Progenitor cell of endocrine pancreas (in vitro differentiated cells): ENCODE measurements at regions not wholly inside any gene's neighbourhood (a gene's known extent, or its start where the extent isn't known, plus 50 kb on each side); places are given as distances from the start of the nearest gene placed in this dataset.
"Not testable (repeated sequence)": the region's sequence is repeated elsewhere in the genome, so short reads cannot be mapped to it uniquely, and the experiment has no call there.

Source experiments
- DNase-seq: peaks from one replicate; pipeline ENCODE4 v3.0.0; 2021; ENCODE audit warnings: low spot score; ENCODE audit not compliant: unreplicated experiment
- H3K27ac Mint-ChIP-seq: 2 replicates; pipeline ENCODE4 v1.8.0; 2021; ENCODE audit warnings: mild to moderate bottlenecking, moderate library complexity, mixed read lengths
- H3K27me3 Mint-ChIP-seq: 2 replicates; pipeline ENCODE4 v1.8.0; 2021; ENCODE audit warnings: mixed read lengths
- H3K36me3 Mint-ChIP-seq: 2 replicates; pipeline ENCODE4 v1.8.0; 2022; ENCODE audit warnings: mixed read lengths; ENCODE audit not compliant: insufficient read depth
- H3K4me1 Mint-ChIP-seq: 2 replicates; pipeline ENCODE4 v1.8.0; 2021; ENCODE audit warnings: low read depth, mixed read lengths
- H3K4me3 Mint-ChIP-seq: 2 replicates; pipeline ENCODE4 v1.8.0; 2021; ENCODE audit warnings: low read depth, mild to moderate bottlenecking, moderate library complexity, mixed read lengths
- H3K9me3 Mint-ChIP-seq: 2 replicates; pipeline ENCODE4 v1.8.0; 2021; ENCODE audit warnings: low read depth, mixed read lengths
- TF ChIP-seq, protein P1 (sequence below): fragments of 200-600 bp; sonication (generic); IDR thresholded peaks from one replicate; pipeline ENCODE4 v1.5.0; 2021; ENCODE audit warnings: antibody characterized with exemption, mild to moderate bottlenecking; ENCODE audit not compliant: unreplicated experiment

DNA sequence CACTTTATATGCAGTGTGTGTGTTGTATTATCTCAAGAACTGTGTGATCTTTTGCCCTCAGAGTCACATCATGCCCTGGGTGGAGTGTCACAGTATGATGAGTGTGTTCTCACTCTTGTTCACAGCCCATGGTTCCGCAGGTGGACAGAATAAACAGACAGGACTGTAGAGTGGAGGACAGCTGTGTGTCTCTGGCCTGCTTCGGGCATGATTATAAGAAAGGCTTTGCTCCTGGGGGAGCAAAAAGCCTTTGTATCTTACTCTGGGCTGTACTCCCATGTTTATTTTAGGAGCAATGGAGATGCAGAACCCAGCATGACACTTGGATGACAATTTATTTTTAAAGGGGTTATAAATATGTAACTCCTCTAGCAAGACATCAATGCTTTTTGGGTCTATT, 371.7 kb upstream of the MEX3C start:
- H3K4me3 Mint-ChIP-seq: no peak overlapping the region
- H3K4me1 Mint-ChIP-seq: no peaks in the 10 kb centered on the region
- TF ChIP-seq, protein P1, sequence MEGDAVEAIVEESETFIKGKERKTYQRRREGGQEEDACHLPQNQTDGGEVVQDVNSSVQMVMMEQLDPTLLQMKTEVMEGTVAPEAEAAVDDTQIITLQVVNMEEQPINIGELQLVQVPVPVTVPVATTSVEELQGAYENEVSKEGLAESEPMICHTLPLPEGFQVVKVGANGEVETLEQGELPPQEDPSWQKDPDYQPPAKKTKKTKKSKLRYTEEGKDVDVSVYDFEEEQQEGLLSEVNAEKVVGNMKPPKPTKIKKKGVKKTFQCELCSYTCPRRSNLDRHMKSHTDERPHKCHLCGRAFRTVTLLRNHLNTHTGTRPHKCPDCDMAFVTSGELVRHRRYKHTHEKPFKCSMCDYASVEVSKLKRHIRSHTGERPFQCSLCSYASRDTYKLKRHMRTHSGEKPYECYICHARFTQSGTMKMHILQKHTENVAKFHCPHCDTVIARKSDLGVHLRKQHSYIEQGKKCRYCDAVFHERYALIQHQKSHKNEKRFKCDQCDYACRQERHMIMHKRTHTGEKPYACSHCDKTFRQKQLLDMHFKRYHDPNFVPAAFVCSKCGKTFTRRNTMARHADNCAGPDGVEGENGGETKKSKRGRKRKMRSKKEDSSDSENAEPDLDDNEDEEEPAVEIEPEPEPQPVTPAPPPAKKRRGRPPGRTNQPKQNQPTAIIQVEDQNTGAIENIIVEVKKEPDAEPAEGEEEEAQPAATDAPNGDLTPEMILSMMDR: no peak
- no peaks in the 10 kb centered on the region for H3K36me3 Mint-ChIP-seq
- no peaks in the 10 kb centered on the region for H3K9me3 Mint-ChIP-seq
- H3K27me3 Mint-ChIP-seq: peaks cover 10% of the 10 kb centered on the region
- DNase-seq: no peak
- no peak overlapping the region for H3K27ac Mint-ChIP-seq

DNA sequence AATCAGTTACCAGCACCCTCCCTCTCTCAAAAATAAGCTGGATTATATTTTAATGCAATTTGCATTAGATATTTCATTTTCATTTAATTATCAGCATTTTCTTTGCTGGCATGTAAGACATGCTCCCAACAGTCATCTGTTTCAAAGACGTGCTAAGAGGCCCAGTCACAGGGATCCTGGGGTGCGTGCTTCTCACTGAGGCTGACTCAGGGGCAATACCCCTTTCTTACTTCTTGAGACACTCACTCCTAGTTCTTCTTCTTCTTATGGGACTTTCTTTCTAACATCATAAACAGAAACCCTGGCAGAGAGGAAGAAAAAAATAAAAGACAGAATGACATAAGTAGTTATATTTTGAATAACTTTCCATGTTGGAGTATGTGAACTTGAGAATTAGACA, 372.1 kb upstream of the MEX3C start:
- DNase-seq: no peak

DNA sequence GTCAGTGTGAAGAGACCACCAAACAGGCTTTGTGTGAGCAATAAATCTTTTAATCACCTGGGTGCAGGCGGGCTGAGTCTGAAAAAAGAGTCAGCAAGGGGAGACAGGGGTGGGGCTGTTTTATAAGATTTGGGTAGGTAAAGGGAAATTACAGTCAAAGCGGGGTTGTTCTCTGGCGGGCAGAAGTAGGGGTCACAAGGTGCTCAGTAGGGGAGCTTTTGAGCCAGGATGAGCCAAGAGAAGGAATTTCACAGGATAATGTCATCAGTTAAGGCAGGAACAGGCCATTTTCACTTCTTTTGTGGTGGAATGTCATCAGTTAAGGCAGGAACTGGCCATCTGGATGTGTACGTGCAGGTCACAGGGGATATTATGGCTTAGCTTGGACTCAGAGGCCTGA, 372.6 kb upstream of the MEX3C start:
- not testable (repeated sequence) for H3K27me3 Mint-ChIP-seq, H3K27ac Mint-ChIP-seq, H3K9me3 Mint-ChIP-seq, H3K36me3 Mint-ChIP-seq, DNase-seq, H3K4me1 Mint-ChIP-seq, H3K4me3 Mint-ChIP-seq

More for the DNA sequence above, 372.1 kb upstream of the MEX3C start:
- Mint-ChIP-seq H3K36me3 (no peaks in the 10 kb centered on the region), H3K9me3 (no peaks in the 10 kb centered on the region), H3K4me3 (no peak overlapping the region), H3K27ac (no peak overlapping the region), H3K4me1 (no peaks in the 10 kb centered on the region), H3K27me3 (peaks cover 8% of the 10 kb centered on the region)
- TF ChIP-seq, protein P1: no peak

DNA sequence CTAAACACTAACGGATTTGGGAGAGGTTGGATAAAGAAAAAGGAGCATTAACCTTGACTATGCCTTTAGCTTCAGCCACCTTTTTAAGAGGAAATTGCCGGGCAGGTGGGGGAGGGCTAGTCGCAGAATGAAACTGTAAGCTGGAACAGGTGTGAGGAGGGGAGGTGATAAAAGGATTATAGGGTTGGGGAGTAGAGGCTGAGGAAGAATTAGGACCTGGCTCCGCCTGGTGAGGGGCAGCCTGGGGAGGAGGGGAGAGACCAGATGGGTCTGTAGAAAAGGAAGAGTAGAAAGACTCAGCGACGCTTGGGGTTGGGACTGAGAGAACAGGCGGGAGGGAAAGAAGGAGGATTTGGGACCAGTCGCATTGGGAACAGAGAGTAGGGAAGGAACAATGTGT, 376.4 kb upstream of the MEX3C start:
- H3K36me3 Mint-ChIP-seq, H3K27me3 Mint-ChIP-seq, H3K9me3 Mint-ChIP-seq, DNase-seq, H3K4me3 Mint-ChIP-seq, H3K27ac Mint-ChIP-seq, H3K4me1 Mint-ChIP-seq: not testable (repeated sequence)

DNA sequence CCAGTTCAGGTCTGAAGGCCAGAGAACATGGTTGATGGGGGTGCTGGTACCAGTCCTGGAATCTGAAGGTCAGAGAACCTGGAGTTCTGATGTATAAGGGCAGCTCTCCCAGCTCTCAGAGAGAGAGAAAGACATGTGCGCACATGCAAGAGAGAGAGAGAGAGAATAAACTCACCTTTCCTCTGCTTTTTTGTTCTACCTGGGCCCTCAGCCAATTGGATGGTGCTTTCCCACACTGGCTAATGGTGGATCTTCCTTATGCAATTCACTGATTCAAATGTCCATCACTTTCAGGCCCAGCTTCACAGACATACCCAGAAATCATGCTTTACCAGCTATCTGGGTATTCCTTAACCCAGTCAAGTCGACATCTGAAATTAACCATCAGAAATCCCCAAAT, 377.7 kb upstream of the MEX3C start:
- DNase-seq: no peak
- TF ChIP-seq, protein P1: no peak
- H3K27ac Mint-ChIP-seq: no peak overlapping the region
- H3K4me1 Mint-ChIP-seq: peaks cover 3% of the 10 kb centered on the region
- H3K27me3 Mint-ChIP-seq: no peaks in the 10 kb centered on the region
- H3K36me3 Mint-ChIP-seq: no peaks in the 10 kb centered on the region
- peaks cover 5% of the 10 kb centered on the region for H3K9me3 Mint-ChIP-seq
- no peak overlapping the region for H3K4me3 Mint-ChIP-seq

DNA sequence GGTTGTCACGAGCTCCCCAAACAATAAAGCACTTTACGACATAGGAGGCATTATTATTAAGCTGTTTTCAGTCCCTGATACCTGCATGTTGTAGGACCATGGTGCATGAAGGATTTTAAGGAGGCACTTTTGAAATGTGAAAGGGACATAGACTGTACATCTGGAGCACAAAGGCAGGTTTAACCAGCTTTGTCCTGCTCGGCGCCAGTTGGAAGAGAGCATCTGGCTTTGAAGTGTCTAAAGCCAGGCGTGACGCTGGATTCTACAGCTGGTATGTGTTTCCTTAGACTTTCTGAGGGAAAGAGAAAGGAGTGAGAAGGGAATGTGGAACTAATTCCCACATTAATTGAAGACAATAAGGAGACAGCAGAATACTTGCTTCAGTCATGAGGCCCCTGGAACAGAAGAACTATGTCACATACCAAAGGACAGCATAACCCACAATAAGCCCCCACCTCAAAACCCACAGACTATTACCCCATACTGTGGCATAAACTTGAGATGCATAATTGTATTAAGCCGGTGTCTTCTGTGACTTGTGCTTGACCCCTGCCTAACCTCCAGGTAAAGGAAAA, 381.0 kb upstream of the MEX3C start:
- H3K4me1 Mint-ChIP-seq: peaks cover 3% of the 10 kb centered on the region
- TF ChIP-seq, protein P1: no peak
- H3K4me3 Mint-ChIP-seq: no peak overlapping the region
- H3K27me3 Mint-ChIP-seq: peaks cover 3% of the 10 kb centered on the region
- H3K36me3 Mint-ChIP-seq: no peaks in the 10 kb centered on the region
- H3K27ac Mint-ChIP-seq: no peak overlapping the region
- no peak for DNase-seq
- H3K9me3 Mint-ChIP-seq: peaks cover 5% of the 10 kb centered on the region
